HG03378 (cell line): ENCODE measurements at regions not wholly inside any gene's neighbourhood (a gene's known extent, or its start where the extent isn't known, plus 50 kb on each side); places are given as distances from the start of the nearest gene placed in this dataset.

Source experiments
- ATAC-seq: cut with Tn5 transposase; IDR thresholded peaks from one replicate; pipeline ENCODE4 v1.9.1; 2021; ENCODE audit warnings: mild to moderate bottlenecking, moderate library complexity; ENCODE audit not compliant: unreplicated experiment

DNA sequence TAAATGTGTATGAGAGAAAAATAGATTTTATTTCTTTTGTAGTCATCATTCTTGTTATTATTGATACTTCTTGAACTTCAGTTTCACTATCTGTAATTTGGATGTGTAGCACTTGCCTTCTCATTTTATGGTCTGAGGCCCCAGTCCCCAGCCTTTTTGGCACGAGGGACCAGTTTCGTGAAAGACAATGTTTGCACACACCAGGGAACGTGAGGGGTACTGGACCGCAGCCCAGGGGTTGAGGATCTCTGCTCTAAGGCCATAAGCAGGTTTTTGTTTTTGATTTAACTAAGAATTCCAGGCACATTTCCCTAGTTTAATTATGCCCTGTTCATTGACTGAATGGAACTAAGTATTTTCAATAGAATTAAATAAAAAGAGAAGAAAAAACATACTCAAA, 261.5 kb downstream of the BMP2 start:
- no peak for ATAC-seq

DNA sequence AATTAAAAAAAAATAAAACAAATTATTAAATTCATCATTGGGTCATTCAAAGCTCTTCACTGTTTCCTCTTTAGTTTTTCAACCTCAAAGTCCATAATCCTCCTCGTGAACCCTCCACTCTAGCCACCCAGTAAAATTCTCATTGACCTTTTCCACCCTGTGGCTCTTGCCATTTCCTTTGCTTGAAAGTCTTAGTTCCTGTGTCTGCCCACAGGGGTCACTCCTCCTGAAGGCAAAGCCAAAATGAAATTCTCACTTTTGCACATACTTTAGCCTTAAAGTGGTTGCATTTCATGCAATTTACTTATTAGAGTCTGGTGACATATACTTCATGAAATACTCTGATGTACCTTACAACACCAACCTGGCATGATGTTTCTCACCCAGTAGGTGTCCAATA, 263.7 kb downstream of the BMP2 start:
- no peak for ATAC-seq

DNA sequence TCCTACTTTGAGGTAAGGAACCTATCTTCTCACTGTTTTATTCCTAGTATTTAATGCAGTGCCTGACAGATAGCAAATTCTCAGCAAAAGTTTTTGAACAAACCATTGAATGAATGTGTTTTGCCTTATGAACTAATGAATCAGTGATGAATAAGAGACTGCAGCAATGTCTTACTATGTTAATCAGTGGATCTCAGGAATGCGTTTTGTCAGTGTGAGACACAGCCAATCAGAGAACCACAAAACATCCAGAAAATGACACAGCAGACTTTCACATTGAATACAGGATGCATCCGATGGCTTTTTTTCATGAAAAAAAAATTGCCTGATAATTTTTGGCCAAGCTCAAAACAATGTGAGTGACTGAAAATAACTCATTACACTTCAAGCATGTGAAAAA, 270.5 kb downstream of the BMP2 start:
- no peak for ATAC-seq

- ATAC-seq = no peak
Observed at GRCh38 chr20:7057611-7058010, 290.1 kb downstream of the BMP2 start.

GRCh38 chr20:7078804-7079203, 311.3 kb downstream of the BMP2 start:
- ATAC-seq = no peak

- no peak for ATAC-seq
Observed at GRCh38 chr20:7080472-7080871, 313.0 kb downstream of the BMP2 start.

- no peak for ATAC-seq
Observed at GRCh38 chr20:7085467-7085866, 318.0 kb downstream of the BMP2 start.

GRCh38 chr20:7087803-7088202, 320.3 kb downstream of the BMP2 start:
- no peak for ATAC-seq

DNA sequence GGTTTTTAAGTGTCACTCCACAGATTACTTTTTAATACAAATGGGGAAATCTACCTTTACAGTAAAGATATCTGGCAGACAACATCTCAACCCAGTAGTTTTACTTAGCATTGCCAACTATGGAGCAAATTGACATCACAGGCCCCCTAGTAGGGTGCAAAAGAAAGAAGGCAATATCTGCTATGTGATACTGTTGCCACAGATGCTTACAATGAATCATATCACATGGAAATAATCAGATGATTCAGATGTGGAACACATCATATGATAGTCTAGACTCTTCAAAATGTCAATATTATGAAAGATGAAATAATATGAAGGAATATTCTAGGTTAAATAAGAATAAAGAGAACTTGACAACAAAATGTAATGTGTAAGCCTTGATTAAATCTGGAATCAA, 322.5 kb downstream of the BMP2 start:
- no peak for ATAC-seq

GRCh38 chr20:7090811-7091210, 323.3 kb downstream of the BMP2 start:
- no peak for ATAC-seq

DNA sequence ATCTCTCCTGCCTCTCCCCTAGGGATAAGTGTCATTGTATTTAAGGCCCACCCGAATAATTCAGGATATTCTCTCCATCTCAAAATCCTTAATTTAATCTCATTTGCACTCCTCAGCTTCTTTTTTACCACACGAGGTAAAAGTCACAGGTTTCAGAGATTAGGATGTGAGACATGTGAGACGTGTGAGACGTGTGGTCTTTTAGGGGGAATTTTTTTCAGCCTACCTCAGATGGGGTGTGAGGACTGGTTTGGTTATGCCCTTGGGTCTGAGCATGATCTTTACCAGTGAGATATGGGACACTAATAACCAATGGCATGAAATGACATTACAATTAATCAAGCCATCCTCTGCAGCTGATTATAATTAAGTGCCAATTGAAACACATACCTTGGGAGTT, 324.2 kb downstream of the BMP2 start:
- no peak for ATAC-seq

GRCh38 chr20:7094438-7094997, 327.0 kb downstream of the BMP2 start:
- ATAC-seq = no peak

GRCh38 chr20:7106910-7107309, 339.4 kb downstream of the BMP2 start:
- ATAC-seq = no peak

GRCh38 chr20:7108929-7109328, 341.4 kb downstream of the BMP2 start:
- ATAC-seq = no peak

- ATAC-seq = no peak
Observed at GRCh38 chr20:7113577-7114466, 346.3 kb downstream of the BMP2 start.

DNA sequence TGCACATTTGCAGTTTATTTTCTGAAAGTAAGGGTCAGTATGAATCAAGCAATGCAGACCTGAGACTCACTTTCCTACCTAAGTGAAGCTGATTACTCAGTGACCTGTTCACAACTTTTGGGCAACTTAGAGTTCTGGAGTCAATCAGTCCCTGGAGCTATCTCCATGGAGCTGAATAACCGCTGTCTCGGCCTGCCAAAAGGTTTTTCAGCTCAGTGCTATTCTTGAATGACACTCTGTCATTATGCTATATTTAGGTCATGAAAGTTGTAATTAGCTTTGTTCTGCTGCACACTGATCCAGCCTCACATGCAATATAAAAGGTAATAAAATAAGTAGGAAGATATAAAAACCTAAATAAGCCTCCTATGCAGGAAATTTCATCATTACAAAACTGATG, 356.0 kb downstream of the BMP2 start:
- ATAC-seq = no peak

DNA sequence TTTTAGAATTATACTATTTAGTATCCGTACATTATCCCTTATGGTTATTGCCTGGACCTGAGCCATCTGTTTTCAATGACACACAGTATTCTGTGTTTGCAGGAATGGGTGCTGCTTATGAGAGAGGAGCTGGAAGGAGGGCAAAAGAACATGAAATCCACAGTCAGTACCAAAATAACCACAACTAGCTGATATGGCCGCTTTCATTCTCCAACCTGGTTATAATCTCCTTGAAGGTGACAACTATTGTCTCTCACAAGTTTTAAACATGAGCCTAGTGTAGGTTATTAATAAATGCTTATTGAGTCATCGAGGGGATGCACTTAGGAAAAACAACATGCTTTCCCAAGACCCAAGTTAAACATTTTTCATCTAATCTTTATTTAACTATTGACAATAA, 356.6 kb downstream of the BMP2 start:
- no peak for ATAC-seq

- ATAC-seq = no peak
Observed at GRCh38 chr20:7136886-7137285, 369.4 kb downstream of the BMP2 start.

DNA sequence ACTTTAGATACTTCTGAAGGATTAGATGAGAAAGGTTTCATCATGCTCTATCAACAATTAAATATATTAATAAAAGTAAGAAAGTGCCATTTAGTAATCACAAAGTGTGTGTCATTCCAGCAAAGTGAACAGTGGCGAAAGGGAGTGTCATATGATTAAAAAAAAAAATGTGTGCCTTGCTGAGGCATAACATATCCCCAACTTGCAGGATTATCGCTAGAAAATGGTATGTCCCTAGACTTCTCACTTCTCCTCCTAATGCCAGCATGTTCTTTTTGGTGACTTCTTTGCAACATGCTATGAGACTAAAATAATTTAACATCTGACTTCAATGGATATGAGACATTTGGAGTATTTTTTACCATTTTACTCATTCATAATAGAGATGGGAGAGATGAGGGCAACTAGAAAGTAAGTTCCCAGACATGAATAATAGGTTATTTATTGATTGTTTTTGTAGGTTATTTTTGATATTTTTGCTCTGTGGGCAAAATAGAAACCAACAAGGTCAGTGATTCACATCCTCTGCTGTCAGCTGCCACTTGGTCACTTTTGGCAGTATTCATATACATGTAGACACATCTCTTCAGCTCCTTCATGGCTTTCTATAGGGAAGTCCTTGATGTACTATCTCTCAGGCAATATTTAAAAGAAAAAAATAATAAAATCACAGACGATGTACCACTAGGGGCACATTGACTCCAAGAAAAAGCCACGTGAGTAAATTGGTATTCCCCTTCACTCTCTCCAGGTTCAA, 370.1 kb downstream of the BMP2 start:
- peak; percentile 91 for ATAC-seq

DNA sequence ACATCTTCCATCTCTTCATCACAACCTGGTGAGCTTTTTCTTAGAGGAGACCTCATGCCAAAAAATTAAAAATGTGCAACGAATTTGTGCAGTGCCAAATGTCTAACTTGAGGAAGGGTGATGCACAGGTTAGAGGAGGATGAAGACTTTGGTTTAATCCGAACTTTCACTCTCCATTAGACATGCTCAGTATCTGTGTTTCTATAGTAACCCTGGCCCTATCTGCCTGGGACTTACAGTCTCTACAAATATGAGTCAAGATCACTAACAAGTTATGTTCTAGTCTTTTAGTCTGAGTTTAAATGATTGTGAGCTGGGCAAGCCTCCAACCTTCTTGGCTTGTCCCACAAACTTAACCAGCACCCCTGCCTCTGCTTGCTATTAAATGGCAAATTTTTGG, 377.0 kb downstream of the BMP2 start:
- ATAC-seq = no peak

GRCh38 chr20:7146552-7147219, 379.2 kb downstream of the BMP2 start:
- ATAC-seq = no peak
